GM12878 (cell line): ENCODE measurements at regions not wholly inside any gene's neighbourhood (a gene's known extent, or its start where the extent isn't known, plus 50 kb on each side); places are given as distances from the start of the nearest gene placed in this dataset.

ENCODE experiments used
- ATAC-seq: fragments of 200-7000 bp; cut with Tn5 transposase; 3 replicates; pipeline ENCODE4 v1.9.1; 2020; ENCODE audit warnings: mild to moderate bottlenecking, moderate library complexity
- BruUV-seq: library from RNA; stranded (reverse); fragments of 400-500 nt; replicated peaks from 2 replicates; lab custom pipeline; 2021; lab: Mats Ljungman, UMichigan
- CTCF ChIA-PET: fragments of 300-600 bp; sonication (Branson Sonifier 250); formaldehyde crosslinking; extraction: SDS; loops from one replicate; lab custom pipeline; 2021; ENCODE audit warnings: inconsistent platforms; lab: Yijun Ruan, JAX
- POLR2A ChIA-PET: fragments of 350-600 bp; formaldehyde crosslinking; extraction: SDS; loops from one replicate; lab custom pipeline; 2021; ENCODE audit warnings: inconsistent platforms; lab: Charles Lee
- RAD21 ChIA-PET: fragments of 300-600 bp; sonication (Branson Sonifier 250); formaldehyde crosslinking; loops from one replicate; lab custom pipeline; 2023; ENCODE audit warnings: antibody characterized with exemption; ENCODE audit not compliant: unreplicated experiment; lab: Charles Lee
- SMC1A ChIA-PET: fragments of 300-600 bp; sonication (Branson Sonifier 250); formaldehyde crosslinking; loops from one replicate; lab custom pipeline; 2023; ENCODE audit not compliant: unreplicated experiment, uncharacterized antibody; lab: Charles Lee
- DNase-seq: peaks from one replicate; pipeline ENCODE4 v3.0.0-alpha.2; 2011; ENCODE audit warnings: low read depth, low spot score
- FAIRE-seq: peaks from 3 replicates; lab custom pipeline; 2011; peaks lifted over from hg19 to GRCh38; lab: Jason Lieb, UNC
- H2AFZ ChIP-seq: 2 replicates; pipeline ENCODE4 v1.6.0; 2011; ENCODE audit warnings: low read depth, low read length, control low read depth; ENCODE audit not compliant: control insufficient read depth
- H3K27ac ChIP-seq: 2 replicates; pipeline ENCODE4 v1.5.1; 2011; ENCODE audit warnings: control low read depth; ENCODE audit not compliant: control insufficient read depth, insufficient read depth
- H3K27me3 ChIP-seq, 2 experiments: replicated peaks in 1 of 2; 2 replicates each; pipeline versions ENCODE4 v1.6.0 to v1.6.1; 2011; ENCODE audit warnings: low read length in 1 of 2; ENCODE audit not compliant: control insufficient read depth in 2 of 2, insufficient read depth in 2 of 2
- H3K36me3 ChIP-seq, 2 experiments: 2 replicates each; pipeline ENCODE4 v1.5.1; 2011; ENCODE audit warnings: low read length in 1 of 2; ENCODE audit not compliant: control insufficient read depth in 2 of 2, insufficient read depth in 2 of 2
- H3K4me1 ChIP-seq: 2 replicates; pipeline ENCODE4 v1.6.1; 2011; ENCODE audit warnings: mild to moderate bottlenecking, low read length, moderate library complexity, mixed read lengths; ENCODE audit not compliant: control insufficient read depth, insufficient read depth
- H3K4me2 ChIP-seq: 2 replicates; pipeline ENCODE4 v1.6.0; 2011; ENCODE audit warnings: control low read depth; ENCODE audit not compliant: control insufficient read depth, insufficient read depth
- H3K4me3 ChIP-seq: fragments of 200-600 bp; sonication (generic); 2 replicates; pipeline ENCODE4 v1.5.1; 2016
- H3K79me2 ChIP-seq: 2 replicates; pipeline ENCODE4 v1.6.0; 2011; ENCODE audit warnings: low read length; ENCODE audit not compliant: control insufficient read depth, insufficient read depth
- H3K9ac ChIP-seq: 2 replicates; pipeline ENCODE4 v1.8.0; 2011; ENCODE audit warnings: low read length, control low read depth, mixed read lengths; ENCODE audit not compliant: control insufficient read depth, insufficient read depth
- H3K9me3 ChIP-seq: replicated peaks from 3 replicates; pipeline ENCODE4 v1.5.1; 2011; ENCODE audit warnings: mild to moderate bottlenecking, low read length; ENCODE audit not compliant: control insufficient read depth, insufficient read depth
- H4K20me1 ChIP-seq: 2 replicates; pipeline ENCODE4 v1.6.0; 2011; ENCODE audit not compliant: control insufficient read depth, insufficient read depth
- CBX5 ChIP-seq: sonication (generic); IDR thresholded peaks from 2 replicates; pipeline ENCODE4 v1.6.1; 2016; ENCODE audit warnings: low read depth, moderate library complexity, mild to moderate bottlenecking, inconsistent platforms
- FOXM1 ChIP-seq: IDR thresholded peaks from 2 replicates; pipeline ENCODE4 v1.6.1; 2012; ENCODE audit warnings: low read depth, mild to moderate bottlenecking, inconsistent platforms, low read length, moderate library complexity
- HCFC1 ChIP-seq: fragments of 150-350 bp; IDR thresholded peaks from 2 replicates; pipeline ENCODE4 v1.6.1; 2014; ENCODE audit warnings: low read length
- JUNB ChIP-seq: IDR thresholded peaks from 2 replicates; pipeline ENCODE4 v1.6.1; 2016; ENCODE audit warnings: antibody characterized with exemption, mild to moderate bottlenecking
- MXI1 ChIP-seq: fragments of 150-350 bp; IDR thresholded peaks from 2 replicates; pipeline ENCODE4 v1.6.1; 2011; ENCODE audit warnings: low read depth, mild to moderate bottlenecking, inconsistent platforms, low read length, improper control_type of control experiment
- SMAD1 ChIP-seq: fragments of 450-650 bp; IDR thresholded peaks from 2 replicates; pipeline ENCODE4 v1.6.1; 2018; ENCODE audit warnings: mild to moderate bottlenecking, low read depth; ENCODE audit not compliant: partially characterized antibody
- SREBF2 ChIP-seq: IDR thresholded peaks from 2 replicates; pipeline ENCODE4 v1.6.1; 2012; ENCODE audit warnings: mild to moderate bottlenecking, low read length
- WGBS: methylation state at CpG from one replicate; pipeline ENCODE4 v1.1.6; 2016; ENCODE audit warnings: low lambda C conversion rate; ENCODE audit not compliant: insufficient replicate concordance, insufficient coverage; ENCODE audit errors: missing lambda C conversion rate; 5-methylcytosine and 5-hydroxymethylcytosine counted together
- in situ Hi-C: fragments of 300-500 bp; cut with MboI; formaldehyde crosslinking; loops from 9 replicates; pipeline ENCODE4 v1.14.3; 2018; ENCODE audit warnings: mixed read lengths
- intact Hi-C: fragments of 100-400 bp; cut with micrococcal nuclease; formaldehyde crosslinking; loops from one replicate; pipeline ENCODE4 v1.14.2; 2022; ENCODE audit not compliant: unreplicated experiment
- TF ChIP-seq, protein P1 (sequence below): fragments of 450-650 bp; IDR thresholded peaks from 2 replicates; pipeline ENCODE4 v1.6.1; 2018; ENCODE audit warnings: mild to moderate bottlenecking, low read depth, moderate library complexity; ENCODE audit not compliant: partially characterized antibody
- TF ChIP-seq, protein P2 (sequence below): fragments of 450-650 bp; IDR thresholded peaks from 2 replicates; pipeline ENCODE4 v1.6.1; 2017; ENCODE audit warnings: mild to moderate bottlenecking, moderate library complexity
- TF ChIP-seq, protein P3 (sequence below): fragments of 450-650 bp; IDR thresholded peaks from 2 replicates; pipeline ENCODE4 v1.6.1; 2017; ENCODE audit warnings: borderline replicate concordance

DNA sequence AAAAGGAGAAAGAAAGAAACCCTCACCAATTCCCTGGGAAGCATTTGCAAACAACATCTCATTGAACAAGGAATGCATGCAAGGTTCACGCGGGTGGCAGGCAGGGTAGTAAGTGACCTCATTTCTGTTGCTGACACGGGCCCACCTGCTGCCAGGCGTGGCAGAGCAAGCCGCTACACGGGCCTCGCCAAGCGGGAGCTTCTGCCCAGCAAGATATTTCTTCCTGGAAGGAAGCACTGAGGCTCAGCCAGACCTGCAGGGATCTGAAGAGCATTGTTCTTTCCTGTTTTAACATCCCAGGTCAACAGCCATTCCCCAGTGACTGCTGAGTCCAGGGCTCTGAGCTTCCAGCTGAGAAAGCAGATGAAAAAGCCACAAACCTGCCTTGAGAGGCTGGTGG, 91.9 kb upstream of the IGSF21 start (continued):
- TF ChIP-seq, protein P1, sequence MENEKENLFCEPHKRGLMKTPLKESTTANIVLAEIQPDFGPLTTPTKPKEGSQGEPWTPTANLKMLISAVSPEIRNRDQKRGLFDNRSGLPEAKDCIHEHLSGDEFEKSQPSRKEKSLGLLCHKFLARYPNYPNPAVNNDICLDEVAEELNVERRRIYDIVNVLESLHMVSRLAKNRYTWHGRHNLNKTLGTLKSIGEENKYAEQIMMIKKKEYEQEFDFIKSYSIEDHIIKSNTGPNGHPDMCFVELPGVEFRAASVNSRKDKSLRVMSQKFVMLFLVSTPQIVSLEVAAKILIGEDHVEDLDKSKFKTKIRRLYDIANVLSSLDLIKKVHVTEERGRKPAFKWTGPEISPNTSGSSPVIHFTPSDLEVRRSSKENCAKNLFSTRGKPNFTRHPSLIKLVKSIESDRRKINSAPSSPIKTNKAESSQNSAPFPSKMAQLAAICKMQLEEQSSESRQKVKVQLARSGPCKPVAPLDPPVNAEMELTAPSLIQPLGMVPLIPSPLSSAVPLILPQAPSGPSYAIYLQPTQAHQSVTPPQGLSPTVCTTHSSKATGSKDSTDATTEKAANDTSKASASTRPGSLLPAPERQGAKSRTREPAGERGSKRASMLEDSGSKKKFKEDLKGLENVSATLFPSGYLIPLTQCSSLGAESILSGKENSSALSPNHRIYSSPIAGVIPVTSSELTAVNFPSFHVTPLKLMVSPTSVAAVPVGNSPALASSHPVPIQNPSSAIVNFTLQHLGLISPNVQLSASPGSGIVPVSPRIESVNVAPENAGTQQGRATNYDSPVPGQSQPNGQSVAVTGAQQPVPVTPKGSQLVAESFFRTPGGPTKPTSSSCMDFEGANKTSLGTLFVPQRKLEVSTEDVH = no peak
- TF ChIP-seq MXI1 (no peak), SMAD1 (no peak), CBX5 (no peak)
- TF ChIP-seq, protein P2, sequence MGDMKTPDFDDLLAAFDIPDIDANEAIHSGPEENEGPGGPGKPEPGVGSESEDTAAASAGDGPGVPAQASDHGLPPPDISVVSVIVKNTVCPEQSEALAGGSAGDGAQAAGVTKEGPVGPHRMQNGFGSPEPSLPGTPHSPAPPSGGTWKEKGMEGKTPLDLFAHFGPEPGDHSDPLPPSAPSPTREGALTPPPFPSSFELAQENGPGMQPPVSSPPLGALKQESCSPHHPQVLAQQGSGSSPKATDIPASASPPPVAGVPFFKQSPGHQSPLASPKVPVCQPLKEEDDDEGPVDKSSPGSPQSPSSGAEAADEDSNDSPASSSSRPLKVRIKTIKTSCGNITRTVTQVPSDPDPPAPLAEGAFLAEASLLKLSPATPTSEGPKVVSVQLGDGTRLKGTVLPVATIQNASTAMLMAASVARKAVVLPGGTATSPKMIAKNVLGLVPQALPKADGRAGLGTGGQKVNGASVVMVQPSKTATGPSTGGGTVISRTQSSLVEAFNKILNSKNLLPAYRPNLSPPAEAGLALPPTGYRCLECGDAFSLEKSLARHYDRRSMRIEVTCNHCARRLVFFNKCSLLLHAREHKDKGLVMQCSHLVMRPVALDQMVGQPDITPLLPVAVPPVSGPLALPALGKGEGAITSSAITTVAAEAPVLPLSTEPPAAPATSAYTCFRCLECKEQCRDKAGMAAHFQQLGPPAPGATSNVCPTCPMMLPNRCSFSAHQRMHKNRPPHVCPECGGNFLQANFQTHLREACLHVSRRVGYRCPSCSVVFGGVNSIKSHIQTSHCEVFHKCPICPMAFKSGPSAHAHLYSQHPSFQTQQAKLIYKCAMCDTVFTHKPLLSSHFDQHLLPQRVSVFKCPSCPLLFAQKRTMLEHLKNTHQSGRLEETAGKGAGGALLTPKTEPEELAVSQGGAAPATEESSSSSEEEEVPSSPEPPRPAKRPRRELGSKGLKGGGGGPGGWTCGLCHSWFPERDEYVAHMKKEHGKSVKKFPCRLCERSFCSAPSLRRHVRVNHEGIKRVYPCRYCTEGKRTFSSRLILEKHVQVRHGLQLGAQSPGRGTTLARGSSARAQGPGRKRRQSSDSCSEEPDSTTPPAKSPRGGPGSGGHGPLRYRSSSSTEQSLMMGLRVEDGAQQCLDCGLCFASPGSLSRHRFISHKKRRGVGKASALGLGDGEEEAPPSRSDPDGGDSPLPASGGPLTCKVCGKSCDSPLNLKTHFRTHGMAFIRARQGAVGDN = no peak

DNA sequence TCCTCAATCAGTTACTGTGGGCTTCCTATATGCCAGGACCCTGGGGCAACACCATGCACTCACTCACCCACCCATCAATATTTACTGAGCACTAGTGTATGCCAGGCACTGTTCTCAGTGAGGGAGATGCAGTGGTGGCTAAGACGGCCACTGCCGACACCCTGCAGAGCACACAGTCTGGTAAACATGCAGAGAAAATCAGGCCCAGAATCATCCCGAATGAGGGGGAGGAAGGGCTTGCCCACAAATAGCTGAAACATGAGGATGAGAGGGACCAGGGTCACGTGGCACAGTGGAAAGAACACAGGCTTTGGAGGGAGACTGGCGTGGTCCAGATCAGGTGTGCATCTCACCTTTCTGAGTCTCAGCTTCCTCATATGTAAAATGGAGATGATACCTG, 89.2 kb upstream of the IGSF21 start:
- ChIA-PET SMC1A (no interaction called here), RAD21 (no interaction called here), POLR2A (no interaction called here), CTCF (no interaction called here)
- no peak overlapping the region for H2AFZ ChIP-seq
- no peak for DNase-seq
- no TSS peak for BruUV-seq
- in situ Hi-C loops = no loop called here
- FAIRE-seq = no peak
- no peaks in the 10 kb centered on the region for H3K9me3 ChIP-seq
- no peak overlapping the region for H3K9ac ChIP-seq
- H3K27me3 ChIP-seq = peaks cover 2 to 3% of the 10 kb centered on the region in 2 experiments; a peak in 2 of 4 replicates
- H3K4me2 ChIP-seq = no peak overlapping the region
- intact Hi-C loops = no loop called here
- ATAC-seq = no peak
- no peak overlapping the region for H3K27ac ChIP-seq
- no peak overlapping the region for H3K4me3 ChIP-seq
- 6% methylated on average over 5 of the region's 5 CpGs for WGBS
- H3K36me3 ChIP-seq = no peaks in the 10 kb centered on the region
- H3K4me1 ChIP-seq = no peaks in the 10 kb centered on the region
- peaks cover 5% of the 10 kb centered on the region; the same call in 1 of the 2 replicates for H4K20me1 ChIP-seq
- H3K79me2 ChIP-seq = no peaks in the 10 kb centered on the region
- TF ChIP-seq HCFC1 = no peak
- TF ChIP-seq JUNB = no peak
- no peak for TF ChIP-seq SREBF2
- no peak for TF ChIP-seq FOXM1
- TF ChIP-seq, protein P3, sequence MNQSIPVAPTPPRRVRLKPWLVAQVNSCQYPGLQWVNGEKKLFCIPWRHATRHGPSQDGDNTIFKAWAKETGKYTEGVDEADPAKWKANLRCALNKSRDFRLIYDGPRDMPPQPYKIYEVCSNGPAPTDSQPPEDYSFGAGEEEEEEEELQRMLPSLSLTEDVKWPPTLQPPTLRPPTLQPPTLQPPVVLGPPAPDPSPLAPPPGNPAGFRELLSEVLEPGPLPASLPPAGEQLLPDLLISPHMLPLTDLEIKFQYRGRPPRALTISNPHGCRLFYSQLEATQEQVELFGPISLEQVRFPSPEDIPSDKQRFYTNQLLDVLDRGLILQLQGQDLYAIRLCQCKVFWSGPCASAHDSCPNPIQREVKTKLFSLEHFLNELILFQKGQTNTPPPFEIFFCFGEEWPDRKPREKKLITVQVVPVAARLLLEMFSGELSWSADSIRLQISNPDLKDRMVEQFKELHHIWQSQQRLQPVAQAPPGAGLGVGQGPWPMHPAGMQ = no peak
